GM10248 (cell line): ENCODE measurements at regions not wholly inside any gene's neighbourhood (a gene's known extent, or its start where the extent isn't known, plus 50 kb on each side); places are given as distances from the start of the nearest gene placed in this dataset.

Experiments used
- CTCF ChIA-PET: fragments of 300-600 bp; sonication (Branson Sonifier 250); formaldehyde crosslinking; extraction: SDS; loops from one replicate; lab custom pipeline; 2021; ENCODE audit warnings: antibody characterized with exemption; lab: Yijun Ruan, JAX
- POLR2A ChIA-PET: fragments of 350-650 bp; sonication (Branson Sonifier 250); formaldehyde crosslinking; extraction: SDS; loops from one replicate; lab custom pipeline; 2020; ENCODE audit warnings: antibody characterized with exemption; lab: Yijun Ruan, JAX
- DNase-seq: peaks from one replicate; pipeline ENCODE4 v3.0.0; 2012; ENCODE audit errors: extremely low spot score
- TF ChIP-seq, protein P1 (sequence below): IDR thresholded peaks from 2 replicates; pipeline ENCODE4 v1.5.1; 2012; ENCODE audit warnings: mild to moderate bottlenecking, low read depth; ENCODE audit errors: extremely low read depth, missing control alignments, control extremely low read depth

DNA sequence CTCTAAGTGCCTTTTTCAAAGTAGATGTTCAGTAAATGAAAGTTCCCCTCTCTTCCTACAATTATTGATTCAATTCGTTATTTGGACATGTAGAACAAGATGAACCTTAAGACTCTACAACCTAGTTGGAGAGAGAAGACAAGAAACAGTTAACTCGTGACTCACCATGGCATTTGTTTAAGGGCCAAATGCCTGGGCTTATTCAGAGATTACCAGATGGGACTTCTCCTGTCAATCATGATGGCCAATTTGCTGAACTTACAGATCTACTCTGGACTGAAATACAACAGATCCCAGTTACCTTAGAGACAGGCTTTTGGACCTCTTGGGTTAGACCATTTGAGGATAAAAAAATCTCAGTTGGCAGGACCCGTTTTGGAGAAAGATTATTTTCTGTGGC lies 93.5 kb downstream of the C1orf94 start:
- DNase-seq: no peak
- TF ChIP-seq, protein P1, sequence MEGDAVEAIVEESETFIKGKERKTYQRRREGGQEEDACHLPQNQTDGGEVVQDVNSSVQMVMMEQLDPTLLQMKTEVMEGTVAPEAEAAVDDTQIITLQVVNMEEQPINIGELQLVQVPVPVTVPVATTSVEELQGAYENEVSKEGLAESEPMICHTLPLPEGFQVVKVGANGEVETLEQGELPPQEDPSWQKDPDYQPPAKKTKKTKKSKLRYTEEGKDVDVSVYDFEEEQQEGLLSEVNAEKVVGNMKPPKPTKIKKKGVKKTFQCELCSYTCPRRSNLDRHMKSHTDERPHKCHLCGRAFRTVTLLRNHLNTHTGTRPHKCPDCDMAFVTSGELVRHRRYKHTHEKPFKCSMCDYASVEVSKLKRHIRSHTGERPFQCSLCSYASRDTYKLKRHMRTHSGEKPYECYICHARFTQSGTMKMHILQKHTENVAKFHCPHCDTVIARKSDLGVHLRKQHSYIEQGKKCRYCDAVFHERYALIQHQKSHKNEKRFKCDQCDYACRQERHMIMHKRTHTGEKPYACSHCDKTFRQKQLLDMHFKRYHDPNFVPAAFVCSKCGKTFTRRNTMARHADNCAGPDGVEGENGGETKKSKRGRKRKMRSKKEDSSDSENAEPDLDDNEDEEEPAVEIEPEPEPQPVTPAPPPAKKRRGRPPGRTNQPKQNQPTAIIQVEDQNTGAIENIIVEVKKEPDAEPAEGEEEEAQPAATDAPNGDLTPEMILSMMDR: no peak
- POLR2A ChIA-PET: no interaction called here
- CTCF ChIA-PET: no interaction called here

DNA sequence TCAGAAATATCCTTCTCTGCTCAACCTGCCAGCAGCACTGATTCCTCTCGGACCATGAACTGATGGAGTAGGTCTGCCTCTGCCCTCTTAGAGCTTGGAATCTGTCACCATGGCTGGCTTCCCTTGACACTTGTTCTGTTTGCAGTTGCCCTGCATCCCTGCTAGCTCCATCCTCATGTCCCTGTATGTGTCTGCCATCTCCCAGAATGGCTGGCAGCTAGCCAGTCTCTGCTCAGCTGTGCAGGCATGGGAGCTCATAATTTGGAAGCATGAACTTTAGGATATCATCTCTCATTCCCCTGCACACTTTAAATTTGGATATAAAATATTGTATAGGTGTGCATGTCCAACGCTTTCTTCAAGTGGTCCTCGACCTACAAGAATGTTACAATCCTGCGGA lies 95.4 kb downstream of the C1orf94 start:
- TF ChIP-seq, protein P1: no peak
- ChIA-PET CTCF (no interaction called here), POLR2A (no interaction called here)
- DNase-seq: no peak

DNA sequence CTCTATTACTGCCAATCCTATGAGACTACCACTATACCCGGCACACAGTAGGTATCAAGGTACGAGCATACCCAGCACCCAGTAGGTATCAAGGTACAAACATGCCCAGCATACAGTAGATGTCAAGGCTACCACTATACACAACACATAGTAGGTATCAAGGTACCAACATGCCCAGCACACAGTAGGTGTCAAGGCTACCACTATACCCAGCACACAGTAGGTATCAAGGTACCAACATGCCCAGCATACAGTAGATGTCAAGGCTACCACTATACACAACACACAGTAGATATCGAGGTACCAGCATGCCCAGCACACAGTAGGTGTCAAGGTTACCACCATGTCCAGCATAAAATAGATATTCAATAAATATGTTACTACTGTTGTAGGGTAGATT lies 98.4 kb downstream of the C1orf94 start:
- no peak for DNase-seq
- ChIA-PET CTCF (no interaction called here), POLR2A (no interaction called here)
- TF ChIP-seq, protein P1: no peak

DNA sequence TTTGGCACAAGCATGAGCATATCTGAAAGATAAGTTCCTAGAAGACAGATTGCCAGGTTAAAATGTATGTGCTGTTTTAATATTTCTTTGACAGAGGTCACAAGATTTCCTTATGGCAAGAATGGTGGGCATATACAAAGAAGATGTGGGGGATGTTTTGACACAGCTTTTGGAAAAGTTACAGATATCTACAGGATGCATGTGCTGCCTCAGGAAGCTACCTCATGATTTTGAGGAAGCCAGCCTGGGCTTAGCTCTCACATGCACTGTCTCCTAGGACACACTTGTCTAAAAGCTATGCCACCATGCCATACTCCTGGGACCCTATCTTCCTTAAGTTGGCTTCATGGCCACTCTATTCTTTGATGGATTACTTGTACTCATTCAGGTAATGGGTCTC lies 99.9 kb downstream of the C1orf94 start:
- DNase-seq: no peak
- ChIA-PET POLR2A (no interaction called here), CTCF (no interaction called here)
- TF ChIP-seq, protein P1: no peak

DNA sequence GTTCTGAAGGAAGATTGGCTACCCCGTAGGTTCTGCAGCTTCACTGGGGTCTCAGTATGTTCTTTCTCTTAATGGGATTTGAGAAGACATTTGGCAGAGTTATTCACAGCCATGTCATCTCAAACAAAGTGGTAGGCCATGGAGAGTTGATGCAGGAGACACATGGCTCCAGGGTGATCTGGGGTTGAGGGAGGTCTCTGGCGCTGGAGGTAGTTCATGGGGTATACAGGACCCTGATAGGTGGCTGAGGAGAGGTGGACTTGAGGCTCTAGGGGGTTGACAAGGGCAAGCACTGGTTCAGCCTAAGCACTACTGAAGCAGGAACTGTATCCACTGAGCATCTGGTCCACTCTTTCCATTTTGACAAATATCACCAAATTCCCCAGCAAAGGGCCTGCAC lies 100.4 kb downstream of the C1orf94 start:
- ChIA-PET POLR2A (no interaction called here), CTCF (no interaction called here)
- no peak for DNase-seq
- TF ChIP-seq, protein P1: no peak

DNA sequence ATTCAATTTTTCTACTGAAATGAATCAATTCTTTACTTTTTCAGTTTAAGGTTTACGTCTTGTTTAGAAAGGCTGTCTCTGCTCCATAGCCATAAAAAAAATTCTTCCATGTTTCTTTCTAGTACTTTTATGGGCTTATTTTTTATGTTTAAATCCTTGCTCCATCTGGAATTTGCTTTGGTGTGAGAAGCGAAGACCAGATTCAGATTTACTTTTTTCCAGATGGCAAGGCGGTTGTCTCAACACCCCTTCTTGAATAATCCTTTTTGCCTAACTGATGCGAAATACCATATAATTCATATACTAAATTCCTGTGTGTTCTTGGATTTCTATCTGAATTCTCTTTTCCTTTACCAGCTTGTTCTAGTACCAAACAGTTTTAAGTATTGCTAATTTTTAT lies 101.5 kb downstream of the C1orf94 start:
- TF ChIP-seq, protein P1: no peak
- CTCF ChIA-PET: no interaction called here
- DNase-seq: no peak
- POLR2A ChIA-PET: no interaction called here

DNA sequence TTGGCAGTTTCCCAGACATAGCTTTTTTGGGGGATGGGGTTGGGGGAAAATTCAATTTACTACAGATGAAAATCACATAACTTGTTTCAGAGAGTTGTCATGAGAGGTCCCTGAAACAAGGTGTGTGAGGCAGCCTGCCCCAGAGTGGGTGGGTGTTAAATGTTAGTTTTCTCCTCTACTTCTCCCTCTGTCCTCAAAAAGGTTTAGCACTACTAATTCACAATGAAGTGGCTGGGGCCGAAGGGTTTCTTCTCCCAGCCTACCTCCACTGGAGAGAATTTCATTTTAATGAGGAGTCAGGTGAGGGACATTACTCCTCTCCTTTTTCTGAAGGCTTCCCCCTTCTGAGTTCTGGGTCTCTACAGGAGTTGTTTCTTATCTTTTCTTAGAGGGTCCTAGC lies 103.3 kb downstream of the C1orf94 start:
- ChIA-PET CTCF (interaction anchor here (1.8 kb wide), 1 partner anchor 11 kb away, joined by 5 read pairs; no protein-coding TSS in a partner anchor), POLR2A (no interaction called here)
- no peak for DNase-seq
- TF ChIP-seq, protein P1: no peak
